ENCODE measurements at regions not wholly inside any gene's neighbourhood (a gene's known extent, or its start where the extent isn't known, plus 50 kb on each side); places are given as distances from the start of the nearest gene placed in this dataset.
"Not testable (repeated sequence)": the region's sequence is repeated elsewhere in the genome, so short reads cannot be mapped to it uniquely, and the experiment has no call there.

DNA sequence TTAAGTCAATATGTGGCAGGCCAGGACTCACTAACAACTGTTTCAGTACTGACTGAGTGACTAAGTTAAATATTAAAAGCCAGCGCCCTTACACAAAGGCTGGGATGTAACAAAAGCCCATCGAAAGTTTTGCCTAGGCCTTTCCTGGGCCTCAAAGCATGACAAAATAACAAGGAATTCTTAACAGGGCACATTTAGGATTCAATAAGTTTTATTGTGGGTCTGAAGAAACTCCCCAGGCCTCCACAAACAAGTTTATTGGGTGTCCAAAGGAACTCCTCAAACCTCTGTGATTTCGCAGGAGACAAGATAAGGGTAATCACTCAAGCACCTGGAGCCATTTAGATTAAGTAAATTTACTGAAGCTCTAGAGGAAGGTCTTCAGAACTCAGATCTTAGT is 130.7 kb upstream of the SGCG start:
- no peaks in the 10 kb centered on the region for H3K27me3 ChIP-seq (ENCODE audit: control insufficient read depth, insufficient read depth, low read length)
- no peak for DNase-seq (ENCODE audit: low read depth, low spot score)
- POLR2A ChIA-PET, result no interaction called here
- TF ChIP-seq, protein P1, sequence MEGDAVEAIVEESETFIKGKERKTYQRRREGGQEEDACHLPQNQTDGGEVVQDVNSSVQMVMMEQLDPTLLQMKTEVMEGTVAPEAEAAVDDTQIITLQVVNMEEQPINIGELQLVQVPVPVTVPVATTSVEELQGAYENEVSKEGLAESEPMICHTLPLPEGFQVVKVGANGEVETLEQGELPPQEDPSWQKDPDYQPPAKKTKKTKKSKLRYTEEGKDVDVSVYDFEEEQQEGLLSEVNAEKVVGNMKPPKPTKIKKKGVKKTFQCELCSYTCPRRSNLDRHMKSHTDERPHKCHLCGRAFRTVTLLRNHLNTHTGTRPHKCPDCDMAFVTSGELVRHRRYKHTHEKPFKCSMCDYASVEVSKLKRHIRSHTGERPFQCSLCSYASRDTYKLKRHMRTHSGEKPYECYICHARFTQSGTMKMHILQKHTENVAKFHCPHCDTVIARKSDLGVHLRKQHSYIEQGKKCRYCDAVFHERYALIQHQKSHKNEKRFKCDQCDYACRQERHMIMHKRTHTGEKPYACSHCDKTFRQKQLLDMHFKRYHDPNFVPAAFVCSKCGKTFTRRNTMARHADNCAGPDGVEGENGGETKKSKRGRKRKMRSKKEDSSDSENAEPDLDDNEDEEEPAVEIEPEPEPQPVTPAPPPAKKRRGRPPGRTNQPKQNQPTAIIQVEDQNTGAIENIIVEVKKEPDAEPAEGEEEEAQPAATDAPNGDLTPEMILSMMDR (IDR thresholded peaks at IDR 0.05; ENCODE audit: low read depth, low read length), result no peak
- no peaks in the 10 kb centered on the region; the same call in 1 of the 2 replicates for H3K9me3 ChIP-seq (ENCODE audit: control insufficient read depth, insufficient read depth, low read length)
- CTCF ChIA-PET, result no interaction called here
- no peak overlapping the region for H3K4me3 ChIP-seq (ENCODE audit: low read depth, low read length)
- no peak overlapping the region for H3K27ac ChIP-seq (ENCODE audit: low read depth, low read length)

DNA sequence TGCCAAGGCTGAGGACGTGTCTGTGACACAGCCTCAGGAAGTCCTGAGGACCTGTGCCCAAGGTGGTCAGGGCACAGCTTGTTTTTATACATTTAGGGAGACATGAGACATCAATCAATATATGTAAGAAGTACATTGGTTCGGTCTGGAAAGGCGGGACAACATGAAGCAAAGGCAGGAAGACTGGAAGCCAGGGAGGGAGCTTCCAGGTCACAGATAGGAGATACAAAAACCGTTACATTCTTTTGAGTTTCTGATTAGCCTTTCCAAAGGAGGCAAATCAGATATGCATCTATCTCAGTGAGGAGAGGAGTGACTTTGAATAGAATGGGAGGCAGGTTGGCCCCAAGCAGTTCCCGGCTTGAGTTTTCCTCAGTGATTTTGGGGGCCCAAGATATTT is 127.1 kb upstream of the SGCG start:
- POLR2A ChIA-PET; H3K27me3 ChIP-seq (ENCODE audit: control insufficient read depth, insufficient read depth, low read length); H3K4me3 ChIP-seq (ENCODE audit: low read depth, low read length); DNase-seq (ENCODE audit: low read depth, low spot score); H3K9me3 ChIP-seq (ENCODE audit: control insufficient read depth, insufficient read depth, low read length); H3K27ac ChIP-seq (ENCODE audit: low read depth, low read length): not testable (repeated sequence)
- CTCF ChIA-PET, result interaction anchor here (1.1 kb wide), 1 partner anchor 34 kb away, joined by 3 read pairs; no protein-coding TSS in a partner anchor

DNA sequence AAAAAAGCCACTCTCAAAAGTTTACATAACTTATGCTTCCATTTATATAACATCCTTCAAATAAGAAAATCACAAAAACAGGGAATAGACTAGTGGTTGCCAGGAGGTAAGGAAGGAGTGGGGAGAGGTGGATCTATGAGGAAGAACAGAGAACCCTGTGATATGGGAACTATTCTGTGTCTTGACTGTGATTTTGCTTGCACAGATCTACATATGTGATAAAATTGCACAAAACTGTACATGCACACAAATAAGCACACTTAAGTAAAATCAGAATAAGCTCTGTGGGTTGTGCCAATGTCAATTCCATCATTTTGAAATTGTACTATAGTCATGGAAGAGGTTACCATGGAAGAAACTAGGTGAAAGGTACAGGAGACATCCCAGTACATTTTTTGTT is 121.6 kb upstream of the SGCG start:
- Histone ChIP-seq H3K27ac (ENCODE audit: low read depth, low read length) (no peak overlapping the region), H3K4me3 (ENCODE audit: low read depth, low read length) (no peak overlapping the region), H3K9me3 (ENCODE audit: control insufficient read depth, insufficient read depth, low read length) (no peaks in the 10 kb centered on the region; the same call in 1 of the 2 replicates), H3K27me3 (ENCODE audit: control insufficient read depth, insufficient read depth, low read length) (no peaks in the 10 kb centered on the region)
- POLR2A ChIA-PET, result no interaction called here
- CTCF ChIA-PET, result no interaction called here
- TF ChIP-seq, protein P1 (IDR thresholded peaks at IDR 0.05; ENCODE audit: low read depth, low read length), result no peak
- no peak for DNase-seq (ENCODE audit: low read depth, low spot score)

DNA sequence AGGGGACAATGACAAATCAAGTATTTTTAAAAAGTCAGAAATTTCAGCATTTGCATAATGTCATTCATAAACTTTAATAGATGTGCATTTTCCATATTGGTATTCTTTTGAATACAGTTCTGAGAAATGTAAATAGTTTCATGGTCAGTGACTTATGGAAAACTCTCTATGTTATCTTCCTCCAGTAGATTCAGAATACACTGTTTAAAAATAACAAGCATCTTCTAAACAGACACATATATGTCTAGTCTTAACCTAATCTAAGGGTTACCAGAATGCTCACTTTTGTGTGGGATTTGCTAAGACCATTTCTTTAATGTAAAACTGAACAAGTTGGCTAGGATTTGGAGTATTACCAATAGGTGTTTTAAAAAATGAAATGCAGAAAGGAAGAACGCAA is 119.8 kb upstream of the SGCG start:
- no peak for DNase-seq (ENCODE audit: low read depth, low spot score)
- CTCF ChIA-PET, result no interaction called here
- Histone ChIP-seq H3K9me3 (ENCODE audit: control insufficient read depth, insufficient read depth, low read length) (no peaks in the 10 kb centered on the region; the same call in 1 of the 2 replicates), H3K27ac (ENCODE audit: low read depth, low read length) (no peak overlapping the region), H3K4me3 (ENCODE audit: low read depth, low read length) (no peak overlapping the region), H3K27me3 (ENCODE audit: control insufficient read depth, insufficient read depth, low read length) (no peaks in the 10 kb centered on the region)
- POLR2A ChIA-PET, result no interaction called here
- TF ChIP-seq, protein P1 (IDR thresholded peaks at IDR 0.05; ENCODE audit: low read depth, low read length), result no peak

DNA sequence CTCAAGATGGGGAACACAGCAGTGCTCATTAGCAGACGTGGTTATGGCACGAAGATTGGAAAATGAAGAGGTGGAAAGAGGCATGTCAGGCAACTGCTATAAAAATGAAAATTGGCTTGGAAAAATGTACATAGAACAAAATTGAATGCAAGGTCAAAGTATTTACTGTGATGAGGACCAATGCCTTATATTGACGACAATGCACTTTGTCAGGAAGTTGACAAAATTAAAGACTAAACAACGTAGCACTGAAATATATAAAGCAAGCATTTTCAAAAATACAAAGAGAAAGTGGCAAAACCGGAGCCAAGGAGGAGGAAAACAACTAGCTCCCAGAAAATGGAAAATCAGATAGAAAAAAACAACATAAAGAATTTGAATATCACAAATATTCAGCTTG is 113.7 kb upstream of the SGCG start:
- CTCF ChIA-PET, result no interaction called here
- no peak overlapping the region for H3K4me3 ChIP-seq (ENCODE audit: low read depth, low read length)
- no peaks in the 10 kb centered on the region for H3K9me3 ChIP-seq (ENCODE audit: control insufficient read depth, insufficient read depth, low read length)
- no peak overlapping the region for H3K27ac ChIP-seq (ENCODE audit: low read depth, low read length)
- DNase-seq (ENCODE audit: low read depth, low spot score), result no peak
- POLR2A ChIA-PET, result no interaction called here
- TF ChIP-seq, protein P1 (IDR thresholded peaks at IDR 0.05; ENCODE audit: low read depth, low read length), result no peak
- no peaks in the 10 kb centered on the region for H3K27me3 ChIP-seq (ENCODE audit: control insufficient read depth, insufficient read depth, low read length)

DNA sequence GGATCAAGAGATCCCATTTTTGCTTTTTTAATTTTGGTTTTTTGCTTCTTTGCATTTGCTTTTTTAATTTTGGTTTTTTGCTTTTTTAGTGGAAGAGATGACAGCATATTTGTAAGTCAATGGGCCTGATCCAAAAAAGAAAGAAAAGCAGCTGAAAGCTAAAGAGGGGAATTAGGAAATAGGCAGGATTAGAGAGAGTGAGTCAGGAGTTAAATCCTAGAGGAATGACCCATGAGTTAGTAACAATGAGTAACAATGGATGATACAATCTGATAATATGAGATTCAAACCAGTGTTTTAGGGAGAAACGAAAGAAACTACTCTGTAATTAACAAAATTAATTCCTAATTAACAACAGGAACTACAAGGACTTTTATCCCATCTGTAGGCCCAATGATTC is 111.2 kb upstream of the SGCG start:
- TF ChIP-seq, protein P1 (IDR thresholded peaks at IDR 0.05; ENCODE audit: low read depth, low read length), result no peak
- POLR2A ChIA-PET, result interaction anchor here (0.6 to 0.7 kb wide), 2 partner anchors 87 to 1466 kb away, joined by 3 to 8 read pairs; partner anchors contain the start of gene MICU2
- Histone ChIP-seq H3K9me3 (ENCODE audit: control insufficient read depth, insufficient read depth, low read length) (no peaks in the 10 kb centered on the region), H3K27me3 (ENCODE audit: control insufficient read depth, insufficient read depth, low read length) (no peaks in the 10 kb centered on the region), H3K27ac (ENCODE audit: low read depth, low read length) (no peak overlapping the region), H3K4me3 (ENCODE audit: low read depth, low read length) (no peak overlapping the region)
- CTCF ChIA-PET, result no interaction called here
- peak; percentile 33 for DNase-seq (ENCODE audit: low read depth, low spot score)

Measured in AG04450 (cell line).